ENCODE measurements at regions not wholly inside any gene's neighbourhood (a gene's known extent, or its start where the extent isn't known, plus 50 kb on each side); places are given as distances from the start of the nearest gene placed in this dataset.

DNA sequence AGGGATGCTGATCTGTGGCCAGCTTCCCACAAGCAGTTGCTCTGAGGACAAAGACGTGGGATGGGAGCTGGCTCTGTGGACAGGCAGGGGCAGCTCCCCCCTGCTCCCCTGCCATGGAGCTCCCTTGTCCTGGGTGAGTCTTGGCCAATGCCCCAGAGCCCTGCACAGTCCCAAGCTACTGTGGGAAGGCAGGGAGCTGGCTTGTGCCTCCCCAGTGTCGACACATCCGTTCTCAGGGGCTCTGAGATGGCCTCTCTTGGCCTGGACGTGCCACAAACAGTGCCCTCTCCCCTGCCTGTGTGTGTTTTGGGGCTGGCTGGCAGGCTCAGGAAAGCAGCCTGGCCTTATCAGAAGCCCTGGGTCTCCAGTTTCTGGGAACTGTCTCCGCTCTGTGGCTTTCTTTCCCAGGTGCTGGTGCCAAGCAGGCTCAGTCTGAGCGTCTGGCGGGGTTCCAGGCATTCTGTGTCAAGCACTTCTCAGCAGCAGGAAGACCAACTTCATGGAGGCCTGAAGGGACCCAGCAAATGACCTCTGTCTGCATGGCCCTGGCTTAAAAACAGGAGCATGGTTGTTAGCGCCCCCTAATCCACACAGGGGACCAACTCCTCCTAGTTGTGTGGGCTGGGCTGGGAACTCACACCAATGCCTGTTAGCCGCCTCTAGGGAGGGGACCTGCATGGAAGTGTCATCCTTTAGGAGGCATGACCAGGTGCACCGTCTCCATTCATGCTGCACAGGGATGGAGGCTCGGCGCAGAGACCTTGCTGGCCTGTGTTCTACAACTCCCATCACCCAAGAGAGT is 375.2 kb downstream of the RPS24 start:
- peak in 1 of 2 donors; percentile 82 for DNase-seq (ENCODE audit: low spot score in 2 of 2)
- peaks cover 13% of the 10 kb centered on the region for H3K27me3 ChIP-seq
- TF ChIP-seq, protein P1, sequence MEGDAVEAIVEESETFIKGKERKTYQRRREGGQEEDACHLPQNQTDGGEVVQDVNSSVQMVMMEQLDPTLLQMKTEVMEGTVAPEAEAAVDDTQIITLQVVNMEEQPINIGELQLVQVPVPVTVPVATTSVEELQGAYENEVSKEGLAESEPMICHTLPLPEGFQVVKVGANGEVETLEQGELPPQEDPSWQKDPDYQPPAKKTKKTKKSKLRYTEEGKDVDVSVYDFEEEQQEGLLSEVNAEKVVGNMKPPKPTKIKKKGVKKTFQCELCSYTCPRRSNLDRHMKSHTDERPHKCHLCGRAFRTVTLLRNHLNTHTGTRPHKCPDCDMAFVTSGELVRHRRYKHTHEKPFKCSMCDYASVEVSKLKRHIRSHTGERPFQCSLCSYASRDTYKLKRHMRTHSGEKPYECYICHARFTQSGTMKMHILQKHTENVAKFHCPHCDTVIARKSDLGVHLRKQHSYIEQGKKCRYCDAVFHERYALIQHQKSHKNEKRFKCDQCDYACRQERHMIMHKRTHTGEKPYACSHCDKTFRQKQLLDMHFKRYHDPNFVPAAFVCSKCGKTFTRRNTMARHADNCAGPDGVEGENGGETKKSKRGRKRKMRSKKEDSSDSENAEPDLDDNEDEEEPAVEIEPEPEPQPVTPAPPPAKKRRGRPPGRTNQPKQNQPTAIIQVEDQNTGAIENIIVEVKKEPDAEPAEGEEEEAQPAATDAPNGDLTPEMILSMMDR (IDR thresholded peaks at IDR 0.05) = no peak
- TF ChIP-seq EP300 (IDR thresholded peaks at IDR 0.05) (no peak), POLR2A (IDR thresholded peaks at IDR 0.05) (no peak), POLR2AphosphoS5 (IDR thresholded peaks at IDR 0.05) (no peak)
- WGBS = 100% methylated on average over 3 of the region's 12 CpGs
- no peak overlapping the region for H3K27ac ChIP-seq
- H3K4me1 ChIP-seq = peaks cover 26% of the 10 kb centered on the region
- H3K9me3 ChIP-seq = no peaks in the 10 kb centered on the region
- H3K4me3 ChIP-seq = no peak overlapping the region
- no peaks in the 10 kb centered on the region for H3K36me3 ChIP-seq

DNA sequence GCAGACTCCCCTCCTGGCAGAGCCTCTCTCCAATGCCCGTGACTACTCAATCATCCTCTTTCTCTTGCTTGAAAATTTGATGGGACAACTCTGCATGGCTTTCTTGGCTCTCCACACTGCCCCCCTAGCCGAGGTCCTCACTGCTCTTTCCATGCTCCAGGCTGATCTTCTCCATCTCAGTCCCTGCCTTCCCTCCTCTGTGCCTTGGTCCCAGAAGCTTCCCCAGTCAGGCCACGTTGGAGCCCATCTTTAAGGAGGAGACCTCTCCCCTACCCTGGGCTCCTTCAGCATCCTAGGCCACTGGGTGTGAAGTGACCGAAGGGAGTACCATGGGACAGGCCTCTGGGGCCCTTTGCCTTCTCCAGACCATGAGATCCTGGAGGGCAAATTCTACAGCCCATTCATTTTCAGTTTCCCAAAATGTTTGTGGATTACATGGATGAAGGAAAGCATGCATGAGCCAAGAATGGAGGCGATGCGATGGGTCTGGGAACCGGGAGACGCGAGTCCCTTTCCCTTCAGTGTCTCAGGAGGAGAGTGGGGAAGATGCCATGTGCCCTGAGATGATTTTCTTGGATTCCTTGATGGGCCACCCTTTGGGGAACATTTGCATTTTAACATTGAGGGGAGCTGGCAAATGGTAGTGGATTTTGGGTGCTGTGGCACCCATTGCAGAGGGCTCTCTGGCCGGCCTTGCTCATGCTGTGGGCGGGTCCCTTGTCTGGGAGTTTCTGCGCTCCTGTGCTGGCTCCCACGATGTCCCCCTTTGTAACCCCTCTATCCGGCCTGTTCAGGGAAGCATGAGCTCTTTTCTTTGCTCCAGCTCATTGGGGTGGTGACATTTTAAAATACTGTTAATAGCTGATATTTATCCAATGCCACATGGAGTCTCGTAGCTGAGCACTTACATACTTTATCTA is 376.6 kb downstream of the RPS24 start:
- DNase-seq (ENCODE audit: low spot score in 2 of 2) = peak in 1 of 2 donors; percentile 61
- no peak for TF ChIP-seq EP300 (IDR thresholded peaks at IDR 0.05)
- Histone ChIP-seq H3K4me3 (no peak overlapping the region), H3K9me3 (no peaks in the 10 kb centered on the region), H3K36me3 (no peaks in the 10 kb centered on the region), H3K27ac (no peak overlapping the region), H3K27me3 (peaks cover 13% of the 10 kb centered on the region), H3K4me1 (peaks cover 26% of the 10 kb centered on the region)
- 92% methylated on average over 15 of the region's 15 CpGs for WGBS

DNA sequence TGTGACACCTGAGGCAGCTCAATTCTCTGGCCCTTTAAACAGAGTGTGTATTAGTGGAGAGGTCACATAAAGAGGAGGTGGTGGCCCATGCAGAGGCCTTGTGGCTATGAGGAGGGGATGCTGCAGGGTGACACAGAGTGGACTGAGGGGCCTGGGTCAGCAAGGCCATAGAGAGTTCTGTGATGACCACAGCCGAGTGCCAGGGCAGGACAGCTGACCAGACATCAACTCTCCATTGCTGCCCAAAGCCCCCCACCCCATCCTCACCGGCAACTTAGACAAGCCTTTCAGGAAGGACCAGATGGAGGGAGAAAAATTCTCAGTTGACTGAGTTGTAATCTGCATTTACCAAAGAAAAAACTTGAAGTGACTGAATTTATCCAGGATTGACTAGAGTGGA is 378.1 kb downstream of the RPS24 start:
- peak in 1 of 2 donors; percentile 59 for DNase-seq (ENCODE audit: low spot score in 2 of 2)
- Histone ChIP-seq H3K36me3 (no peaks in the 10 kb centered on the region), H3K4me3 (no peak overlapping the region), H3K4me1 (peaks cover 26% of the 10 kb centered on the region), H3K9me3 (no peaks in the 10 kb centered on the region), H3K27me3 (peaks cover under 1% of the 10 kb centered on the region), H3K27ac (no peak overlapping the region)
- 83% methylated on average over 2 of the region's 2 CpGs for WGBS
- TF ChIP-seq POLR2AphosphoS5 (IDR thresholded peaks at IDR 0.05) (no peak), EP300 (IDR thresholded peaks at IDR 0.05) (no peak), POLR2A (IDR thresholded peaks at IDR 0.05) (no peak)
- TF ChIP-seq, protein P1 (IDR thresholded peaks at IDR 0.05) = no peak

DNA sequence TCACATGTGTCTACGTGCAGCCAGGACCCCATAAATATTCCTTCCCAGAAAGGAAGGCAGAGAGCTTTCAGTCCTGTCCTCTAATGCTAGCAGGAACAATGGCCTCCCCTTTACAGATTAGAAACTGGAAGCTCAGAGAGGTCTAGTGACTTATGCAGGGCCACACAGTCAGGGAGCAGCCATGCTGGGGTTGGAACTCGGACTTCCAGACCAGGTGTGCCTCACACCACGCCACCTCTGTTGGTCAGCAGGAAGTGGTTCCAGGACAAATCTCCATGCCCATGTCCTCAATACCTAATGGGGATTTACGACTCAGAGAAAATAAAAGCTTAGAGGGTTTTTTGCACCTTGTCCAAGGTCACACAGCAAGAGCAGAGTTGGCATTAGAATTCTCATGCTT is 378.9 kb downstream of the RPS24 start:
- TF ChIP-seq EP300 (IDR thresholded peaks at IDR 0.05) (no peak), POLR2AphosphoS5 (IDR thresholded peaks at IDR 0.05) (no peak), POLR2A (IDR thresholded peaks at IDR 0.05) (no peak)
- TF ChIP-seq, protein P1 (IDR thresholded peaks at IDR 0.05) = no peak
- H3K4me1 ChIP-seq = peaks cover 25% of the 10 kb centered on the region
- no peaks in the 10 kb centered on the region for H3K36me3 ChIP-seq
- H3K27ac ChIP-seq = no peak overlapping the region
- H3K9me3 ChIP-seq = no peaks in the 10 kb centered on the region
- 80% methylated on average over 4 of the region's 4 CpGs for WGBS
- H3K4me3 ChIP-seq = no peak overlapping the region
- H3K27me3 ChIP-seq = no peaks in the 10 kb centered on the region
- peak in 1 of 2 donors; percentile 56 for DNase-seq (ENCODE audit: low spot score in 2 of 2)

DNA sequence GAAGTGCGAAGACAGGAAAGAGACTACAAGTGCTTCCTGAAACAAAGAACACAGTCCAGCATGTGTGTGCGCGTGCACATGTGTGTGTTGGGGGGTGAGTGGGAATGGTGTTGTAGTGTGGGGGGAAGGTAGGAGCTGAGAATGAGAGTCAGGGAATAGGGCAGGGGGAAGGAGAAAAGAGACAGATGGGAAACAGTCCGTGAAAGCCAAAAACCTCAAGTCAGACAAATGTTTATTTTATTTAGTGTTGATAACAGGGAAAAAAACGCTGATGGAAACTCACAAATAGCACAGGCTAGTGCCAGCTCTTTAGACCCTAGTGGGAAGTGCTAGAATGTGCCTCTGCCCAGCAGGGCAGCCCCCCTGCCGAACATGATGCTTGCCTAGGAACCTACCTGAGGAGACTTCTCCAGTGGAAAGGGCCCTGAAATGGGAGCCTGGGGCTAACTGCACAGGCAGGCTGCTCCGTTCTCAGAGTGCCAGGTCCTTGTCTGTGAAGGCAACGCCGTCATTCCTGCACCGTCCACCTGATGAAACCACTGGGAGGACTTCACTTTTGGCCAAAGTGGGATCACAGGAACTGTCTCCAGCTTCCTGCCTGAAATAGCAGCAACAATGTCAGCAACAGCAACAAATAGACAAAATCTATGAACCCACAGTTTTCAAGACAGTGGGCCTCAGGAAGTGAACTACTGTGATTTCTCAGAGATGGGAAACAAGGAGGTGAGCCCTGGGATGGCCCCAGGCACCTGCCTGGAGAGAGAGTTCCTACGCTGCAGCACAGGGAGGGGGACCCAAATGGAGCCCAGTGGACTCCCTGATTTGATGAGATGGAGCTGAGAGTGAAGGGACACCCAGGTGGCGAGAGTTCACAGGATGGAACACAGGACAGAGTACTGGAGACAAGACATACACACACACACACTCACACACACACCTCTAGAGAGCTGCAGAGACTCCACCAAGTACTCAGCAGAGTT is 379.7 kb downstream of the RPS24 start:
- no peaks in the 10 kb centered on the region for H3K9me3 ChIP-seq
- H3K4me3 ChIP-seq = no peak overlapping the region
- H3K27me3 ChIP-seq = no peaks in the 10 kb centered on the region
- WGBS = 79% methylated on average over 12 of the region's 12 CpGs
- peak in 1 of 2 donors; percentile 57 for DNase-seq (ENCODE audit: low spot score in 2 of 2)
- H3K4me1 ChIP-seq = peaks cover 24% of the 10 kb centered on the region
- TF ChIP-seq, protein P1 (IDR thresholded peaks at IDR 0.05) = no peak
- TF ChIP-seq EP300 (IDR thresholded peaks at IDR 0.05) = no peak
- no peak for TF ChIP-seq POLR2AphosphoS5 (IDR thresholded peaks at IDR 0.05)
- TF ChIP-seq POLR2A (IDR thresholded peaks at IDR 0.05) = no peak
- no peaks in the 10 kb centered on the region for H3K36me3 ChIP-seq
- no peak overlapping the region for H3K27ac ChIP-seq

Measured in suprapubic skin (tissue), 4 donors.